Inflammatory macrophage treated with lipopolysaccharide for 1 hour (primary cell): ENCODE measurements at regions not wholly inside any gene's neighbourhood (a gene's known extent, or its start where the extent isn't known, plus 50 kb on each side); places are given as distances from the start of the nearest gene placed in this dataset.
"Not testable (repeated sequence)": the region's sequence is repeated elsewhere in the genome, so short reads cannot be mapped to it uniquely, and the experiment has no call there.

ENCODE experiments used
- DNase-seq, 2 donors: peaks; one replicate each; pipeline ENCODE4 v3.0.0-alpha.2; 2020 to 2022

- no peak for DNase-seq
Observed at GRCh38 chr3:29152379-29152778, 128.5 kb upstream of the RBMS3 start.

GRCh38 chr3:29153811-29154210 is 127.1 kb upstream of the RBMS3 start:
- DNase-seq, result no peak

GRCh38 chr3:29156086-29156715 is 124.7 kb upstream of the RBMS3 start:
- no peak for DNase-seq

GRCh38 chr3:29164825-29165224 is 116.0 kb upstream of the RBMS3 start:
- no peak for DNase-seq

- DNase-seq, result no peak
Observed at GRCh38 chr3:29167180-29167579, 113.7 kb upstream of the RBMS3 start.

- DNase-seq, result no peak
Observed at GRCh38 chr3:29168081-29168480, 112.8 kb upstream of the RBMS3 start.

- no peak for DNase-seq
Observed at GRCh38 chr3:29168696-29169095, 112.2 kb upstream of the RBMS3 start.

- no peak for DNase-seq
Observed at GRCh38 chr3:29169451-29169850, 111.4 kb upstream of the RBMS3 start.

- no peak for DNase-seq
Observed at GRCh38 chr3:29171043-29171990, 109.6 kb upstream of the RBMS3 start.

GRCh38 chr3:29176501-29176900 is 104.4 kb upstream of the RBMS3 start:
- no peak for DNase-seq

GRCh38 chr3:29178809-29179793 is 101.8 kb upstream of the RBMS3 start:
- no peak for DNase-seq

GRCh38 chr3:29181149-29181780 is 99.6 kb upstream of the RBMS3 start:
- no peak for DNase-seq

GRCh38 chr3:29181872-29182271 is 99.0 kb upstream of the RBMS3 start:
- DNase-seq, result no peak

- not testable (repeated sequence) for DNase-seq
Observed at GRCh38 chr3:29182828-29183227, 98.0 kb upstream of the RBMS3 start.

GRCh38 chr3:29183346-29184087 is 97.4 kb upstream of the RBMS3 start:
- no peak for DNase-seq

GRCh38 chr3:29185706-29186105 is 95.2 kb upstream of the RBMS3 start:
- DNase-seq, result no peak

- no peak for DNase-seq
Observed at GRCh38 chr3:29186131-29186599, 94.7 kb upstream of the RBMS3 start.

GRCh38 chr3:29186982-29187725 is 93.7 kb upstream of the RBMS3 start:
- DNase-seq, result no peak

- no peak for DNase-seq
Observed at GRCh38 chr3:29189328-29189727, 91.5 kb upstream of the RBMS3 start.

GRCh38 chr3:29194139-29194538 is 86.7 kb upstream of the RBMS3 start:
- no peak for DNase-seq

GRCh38 chr3:29195056-29195455 is 85.8 kb upstream of the RBMS3 start:
- DNase-seq, result no peak
